Suprapubic skin (tissue), 4 donors: ENCODE measurements at regions not wholly inside any gene's neighbourhood (a gene's known extent, or its start where the extent isn't known, plus 50 kb on each side); places are given as distances from the start of the nearest gene placed in this dataset.

ENCODE experiments used
- DNase-seq, 2 donors: peaks; one replicate each; pipeline ENCODE4 v3.0.0-alpha.2; 2019; ENCODE audit warnings: low spot score in 2 of 2
- H3K27ac ChIP-seq: fragments of 200-600 bp; sonication (generic); one replicate; pipeline ENCODE4 v1.5.1; 2019
- H3K27me3 ChIP-seq: fragments of 200-600 bp; sonication (generic); one replicate; pipeline ENCODE4 v1.5.1; 2019
- H3K36me3 ChIP-seq: fragments of 200-600 bp; sonication (generic); one replicate; pipeline ENCODE4 v1.5.1; 2019
- H3K4me1 ChIP-seq: fragments of 200-600 bp; sonication (generic); one replicate; pipeline ENCODE4 v1.5.1; 2019
- H3K4me3 ChIP-seq: fragments of 200-600 bp; sonication (generic); one replicate; pipeline ENCODE4 v1.5.1; 2019; ENCODE audit warnings: mild to moderate bottlenecking
- H3K9me3 ChIP-seq: fragments of 200-600 bp; sonication (generic); one replicate; pipeline ENCODE4 v1.5.1; 2019
- CTCF ChIP-seq, 2 donors: fragments of 200-600 bp in 1 of 2; fragments of 450-650 bp in 1 of 2; sonication (generic) in 1 of 2; IDR thresholded peaks; one replicate each; pipeline ENCODE4 v1.5.1; 2016 to 2019; ENCODE audit warnings: antibody characterized with exemption in 2 of 2, mild to moderate bottlenecking in 1 of 2, moderate library complexity in 1 of 2
- EP300 ChIP-seq: sonication (generic); formaldehyde crosslinking; IDR thresholded peaks from one replicate; pipeline ENCODE4 v1.6.1; 2017; ENCODE audit warnings: antibody characterized with exemption
- POLR2A ChIP-seq, 2 donors: fragments of 450-650 bp; IDR thresholded peaks; one replicate each; pipeline ENCODE4 v1.6.1; 2017; ENCODE audit warnings: antibody characterized with exemption in 2 of 2, mild to moderate bottlenecking in 2 of 2, moderate library complexity in 2 of 2
- POLR2AphosphoS5 ChIP-seq, 3 donors: sonication (generic); formaldehyde crosslinking; IDR thresholded peaks; one replicate each; pipeline ENCODE4 v1.6.1; 2017; ENCODE audit warnings: antibody characterized with exemption in 3 of 3
- WGBS: methylation state at CpG from one replicate; pipeline ENCODE4 v1.1.5; 2018; 5-methylcytosine and 5-hydroxymethylcytosine counted together

- WGBS, result 58% methylated on average over 8 of the region's 8 CpGs
- TF ChIP-seq POLR2AphosphoS5 (IDR thresholded peaks at IDR 0.05) (no peak), EP300 (no peak), CTCF (IDR thresholded peaks at IDR 0.05) (no peak), POLR2A (IDR thresholded peaks at IDR 0.05) (no peak)
- no peak for DNase-seq
Measured at GRCh38 chr5:88391116-88391515, 122.5 kb upstream of the TMEM161B start.

GRCh38 chr5:88390481-88390880 is 121.8 kb upstream of the TMEM161B start:
- Histone ChIP-seq H3K36me3 (no peaks in the 10 kb centered on the region), H3K9me3 (no peaks in the 10 kb centered on the region), H3K27ac (no peak overlapping the region), H3K4me3 (no peak overlapping the region), H3K4me1 (no peaks in the 10 kb centered on the region), H3K27me3 (no peaks in the 10 kb centered on the region)
- TF ChIP-seq CTCF (IDR thresholded peaks at IDR 0.05) (no peak), POLR2A (IDR thresholded peaks at IDR 0.05) (no peak), EP300 (no peak), POLR2AphosphoS5 (IDR thresholded peaks at IDR 0.05) (no peak)
- no peak for DNase-seq
- 83% methylated on average over 2 of the region's 2 CpGs for WGBS

More at GRCh38 chr5:88391116-88391515, 122.5 kb upstream of the TMEM161B start:
- no peak overlapping the region for H3K4me3 ChIP-seq
- no peaks in the 10 kb centered on the region for H3K4me1 ChIP-seq
- no peak overlapping the region for H3K27ac ChIP-seq
- H3K27me3 ChIP-seq, result no peaks in the 10 kb centered on the region
- no peaks in the 10 kb centered on the region for H3K9me3 ChIP-seq
- H3K36me3 ChIP-seq, result no peaks in the 10 kb centered on the region

- no peak for DNase-seq
- no peak overlapping the region for H3K4me3 ChIP-seq
Measured at GRCh38 chr5:88390096-88390441, 121.4 kb upstream of the TMEM161B start.

GRCh38 chr5:88389338-88390095 is 120.9 kb upstream of the TMEM161B start:
- no peak overlapping the region for H3K4me3 ChIP-seq
- H3K4me1 ChIP-seq, result no peaks in the 10 kb centered on the region
- no peaks in the 10 kb centered on the region for H3K36me3 ChIP-seq
- DNase-seq, result no peak
- no peaks in the 10 kb centered on the region for H3K27me3 ChIP-seq
- no peak overlapping the region for H3K27ac ChIP-seq
- 56% methylated on average over 4 of the region's 4 CpGs for WGBS
- no peak for TF ChIP-seq CTCF (IDR thresholded peaks at IDR 0.05)
- TF ChIP-seq POLR2A (IDR thresholded peaks at IDR 0.05), result no peak
- no peak for TF ChIP-seq EP300
- no peak for TF ChIP-seq POLR2AphosphoS5 (IDR thresholded peaks at IDR 0.05)
- H3K9me3 ChIP-seq, result no peaks in the 10 kb centered on the region

More at GRCh38 chr5:88390096-88390441, 121.4 kb upstream of the TMEM161B start:
- Histone ChIP-seq H3K4me1 (no peaks in the 10 kb centered on the region), H3K27me3 (no peaks in the 10 kb centered on the region), H3K27ac (no peak overlapping the region), H3K36me3 (no peaks in the 10 kb centered on the region), H3K9me3 (no peaks in the 10 kb centered on the region)
- TF ChIP-seq CTCF (IDR thresholded peaks at IDR 0.05) (no peak), EP300 (no peak), POLR2AphosphoS5 (IDR thresholded peaks at IDR 0.05) (no peak), POLR2A (IDR thresholded peaks at IDR 0.05) (no peak)
- WGBS, result 36% methylated on average over 6 of the region's 6 CpGs

GRCh38 chr5:88388476-88389337 is 120.1 kb upstream of the TMEM161B start:
- WGBS, result 55% methylated on average over 7 of the region's 7 CpGs
- DNase-seq, result no peak
- no peaks in the 10 kb centered on the region for H3K4me1 ChIP-seq
- H3K4me3 ChIP-seq, result no peak overlapping the region
- TF ChIP-seq CTCF (IDR thresholded peaks at IDR 0.05), result no peak
- no peak for TF ChIP-seq POLR2AphosphoS5 (IDR thresholded peaks at IDR 0.05)
- TF ChIP-seq POLR2A (IDR thresholded peaks at IDR 0.05), result no peak
- TF ChIP-seq EP300, result no peak
- H3K27ac ChIP-seq, result no peak overlapping the region
- no peaks in the 10 kb centered on the region for H3K27me3 ChIP-seq
- no peaks in the 10 kb centered on the region for H3K9me3 ChIP-seq
- H3K36me3 ChIP-seq, result no peaks in the 10 kb centered on the region
